ENCODE measurements at regions not wholly inside any gene's neighbourhood (a gene's known extent, or its start where the extent isn't known, plus 50 kb on each side); places are given as distances from the start of the nearest gene placed in this dataset.

GRCh38 chr10:107502229-107502985 lies 337.9 kb upstream of the SORCS1 start:
- peaks cover 19% of the 10 kb centered on the region for H3K36me3 Mint-ChIP-seq (ENCODE audit: low read depth)

More at GRCh38 chr10:107502229-107502985, 337.9 kb upstream of the SORCS1 start:
- Histone ChIP-seq H3K36me3 (ENCODE audit: insufficient read depth) (no peaks in the 10 kb centered on the region), H3F3A (replicated peaks; ENCODE audit: low read depth) (no peaks in the 10 kb centered on the region), H4K20me1 (replicated peaks; ENCODE audit: insufficient read depth) (no peaks in the 10 kb centered on the region), H3K27ac (ENCODE audit: low read depth) (no peak overlapping the region), H3K27me3 (ENCODE audit: insufficient read depth) (no peaks in the 10 kb centered on the region), H3K4me2 (no peak overlapping the region), H3K4me3 (no peak overlapping the region), H2AFZ (no peak overlapping the region), H3K79me2 (replicated peaks; ENCODE audit: insufficient read depth) (no peaks in the 10 kb centered on the region), H3K4me1 (ENCODE audit: insufficient read depth) (no peaks in the 10 kb centered on the region), H3K9me2 (ENCODE audit: insufficient read depth) (no peaks in the 10 kb centered on the region)
- Mint-ChIP-seq H3K4me1 (no peaks in the 10 kb centered on the region), H3K27ac (no peak overlapping the region), H3K9me3 (peaks cover 27% of the 10 kb centered on the region), H3K27me3 (ENCODE audit: insufficient read depth, low read depth, poor library complexity) (peaks cover 4% of the 10 kb centered on the region), H3K4me3 (no peak overlapping the region)
- ATAC-seq (no peak), DNase-seq (ENCODE audit: low spot score) (no peak)
- no peak for TF ChIP-seq ZNF462 (CRISPR knock-in tag; IDR thresholded peaks at IDR 0.05)
- no peak for TF ChIP-seq CREB1 (CRISPR knock-in tag; IDR thresholded peaks at IDR 0.05; ENCODE audit: low read depth)
- TF ChIP-seq CTCF (conservative IDR thresholded peaks at IDR 0.05; ENCODE audit: low read depth in 2 of 2): no peak

Data from GM23338 (cell line).